ENCODE measurements at regions not wholly inside any gene's neighbourhood (a gene's known extent, or its start where the extent isn't known, plus 50 kb on each side); places are given as distances from the start of the nearest gene placed in this dataset.

DNA sequence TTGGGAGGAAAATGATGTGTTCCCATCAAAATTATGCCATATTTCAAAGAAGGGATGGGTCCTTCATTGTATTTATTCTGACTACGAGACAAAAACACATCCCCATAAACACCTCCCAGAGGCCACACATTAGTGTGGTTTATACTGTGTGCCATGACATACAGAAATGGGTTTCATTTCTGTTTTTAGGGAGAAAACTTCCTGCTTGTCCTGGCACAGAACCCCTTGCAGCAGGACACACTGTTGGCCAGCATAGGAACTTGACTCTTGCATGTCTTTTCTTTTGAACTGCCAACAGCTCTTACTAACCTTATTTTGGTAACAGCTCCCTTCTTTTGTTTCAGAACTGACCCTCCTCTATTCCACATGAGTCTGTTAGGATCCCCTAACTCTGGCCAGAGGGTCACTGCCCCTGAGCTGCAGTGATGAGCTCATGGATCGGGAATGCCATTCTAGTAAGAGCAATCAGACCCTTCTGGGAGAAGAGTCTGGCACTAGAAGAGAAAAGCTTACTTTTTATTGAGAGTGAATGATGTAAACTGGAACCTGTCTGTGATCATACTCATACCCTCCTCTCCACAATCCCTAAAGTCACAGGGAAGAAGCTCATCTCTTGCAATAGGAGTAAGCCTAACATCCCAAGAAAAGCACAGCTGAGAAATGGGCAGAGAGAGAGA, 86.4 kb downstream of the SMIM20 start:
- no peak for TF ChIP-seq PML (IDR thresholded peaks at IDR 0.05; ENCODE audit: low read length)
- no peak for TF ChIP-seq SIN3A (IDR thresholded peaks at IDR 0.05; ENCODE audit: low read depth, low read length)
- TF ChIP-seq, protein P1, sequence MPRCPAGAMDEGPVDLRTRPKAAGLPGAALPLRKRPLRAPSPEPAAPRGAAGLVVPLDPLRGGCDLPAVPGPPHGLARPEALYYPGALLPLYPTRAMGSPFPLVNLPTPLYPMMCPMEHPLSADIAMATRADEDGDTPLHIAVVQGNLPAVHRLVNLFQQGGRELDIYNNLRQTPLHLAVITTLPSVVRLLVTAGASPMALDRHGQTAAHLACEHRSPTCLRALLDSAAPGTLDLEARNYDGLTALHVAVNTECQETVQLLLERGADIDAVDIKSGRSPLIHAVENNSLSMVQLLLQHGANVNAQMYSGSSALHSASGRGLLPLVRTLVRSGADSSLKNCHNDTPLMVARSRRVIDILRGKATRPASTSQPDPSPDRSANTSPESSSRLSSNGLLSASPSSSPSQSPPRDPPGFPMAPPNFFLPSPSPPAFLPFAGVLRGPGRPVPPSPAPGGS (IDR thresholded peaks at IDR 0.05; ENCODE audit: borderline replicate concordance, insufficient read depth, low read depth, low read length, poor library complexity, severe bottlenecking): no peak
- no peak for TF ChIP-seq ASH2L (IDR thresholded peaks at IDR 0.05; ENCODE audit: borderline replicate concordance, low read depth)
- TF ChIP-seq SUZ12 (IDR thresholded peaks at IDR 0.05; ENCODE audit: unreplicated experiment): no peak
- no peak for TF ChIP-seq REST (IDR thresholded peaks at IDR 0.05; ENCODE audit: low read depth, low read length)
- TF ChIP-seq CHD1 (IDR thresholded peaks at IDR 0.05; ENCODE audit: low read depth, low read length): no peak
- TF ChIP-seq RAD51 (IDR thresholded peaks at IDR 0.05): no peak
- TF ChIP-seq ZZZ3 (IDR thresholded peaks at IDR 0.05; ENCODE audit: control insufficient read depth, insufficient read length, low read depth): no peak
- no peak for TF ChIP-seq JUNB (IDR thresholded peaks at IDR 0.05)
- TF ChIP-seq FOXM1 (IDR thresholded peaks at IDR 0.05; ENCODE audit: low read depth, low read length): no peak
- no peak for TF ChIP-seq E2F4 (IDR thresholded peaks at IDR 0.05; ENCODE audit: low read depth, low read length)
- no peak for TF ChIP-seq CEBPB (IDR thresholded peaks at IDR 0.05; ENCODE audit: borderline replicate concordance in 1 of 2, low read depth in 2 of 2, low read length in 2 of 2)
- H3K9ac ChIP-seq (ENCODE audit: control insufficient read depth, insufficient read depth, low read length): no peak overlapping the region
- intact Hi-C loops (cut with micrococcal nuclease; ENCODE audit: unreplicated experiment) (no loop called here), in situ Hi-C loops (cut with MboI) (no loop called here)
- DNase-seq (ENCODE audit: low read depth, low spot score): no peak
- no peak for ATAC-seq
- FAIRE-seq: no peak
- CTCF ChIA-PET: interaction anchor here (0.6 to 1.9 kb wide), 7 partner anchors 10 to 408 kb away, joined by 3 to 8 read pairs (median 3); no protein-coding TSS in a partner anchor
- no peak overlapping the region for H3K27ac ChIP-seq (ENCODE audit: control insufficient read depth, insufficient read depth)
- SMC1A ChIA-PET (ENCODE audit: uncharacterized antibody, unreplicated experiment): interaction anchor here (1.0 kb wide), 1 partner anchor 30 kb away, joined by 4 read pairs; no protein-coding TSS in a partner anchor
- H3K9me3 ChIP-seq (replicated peaks; ENCODE audit: control insufficient read depth, insufficient read depth, low read length): no peaks in the 10 kb centered on the region
- H3K4me3 ChIP-seq: no peak overlapping the region
- no peak overlapping the region for H3K4me2 ChIP-seq (ENCODE audit: control insufficient read depth, insufficient read depth)
- H2AFZ ChIP-seq (ENCODE audit: control insufficient read depth, low read depth, low read length): no peak overlapping the region
- POLR2A ChIA-PET: no interaction called here
- H3K27me3 ChIP-seq (replicated peaks in 1 of 2; ENCODE audit: control insufficient read depth in 2 of 2, insufficient read depth in 2 of 2, low read length in 1 of 2): no peaks in the 10 kb centered on the region
- 59% methylated on average over 2 of the region's 2 CpGs for WGBS (ENCODE audit: insufficient coverage, insufficient replicate concordance, low lambda C conversion rate, missing lambda C conversion rate)
- H3K36me3 ChIP-seq (ENCODE audit: control insufficient read depth in 2 of 2, insufficient read depth in 2 of 2, low read length in 1 of 2): no peaks in the 10 kb centered on the region
- RAD21 ChIA-PET (ENCODE audit: unreplicated experiment): interaction anchor here (1.2 kb wide), 1 partner anchor 320 kb away, joined by 3 read pairs; no protein-coding TSS in a partner anchor
- H3K4me1 ChIP-seq (ENCODE audit: control insufficient read depth, insufficient read depth, low read length): no peaks in the 10 kb centered on the region
- no TSS peak for BruUV-seq (replicated peaks)
- no peaks in the 10 kb centered on the region; the same call in 1 of the 2 replicates for H4K20me1 ChIP-seq (ENCODE audit: control insufficient read depth, insufficient read depth)
- no peaks in the 10 kb centered on the region for H3K79me2 ChIP-seq (ENCODE audit: control insufficient read depth, insufficient read depth, low read length)
